GM18858 (cell line): ENCODE measurements at regions not wholly inside any gene's neighbourhood (a gene's known extent, or its start where the extent isn't known, plus 50 kb on each side); places are given as distances from the start of the nearest gene placed in this dataset.

Experiments used
- ATAC-seq: cut with Tn5 transposase; IDR thresholded peaks from one replicate; pipeline ENCODE4 v1.9.1; 2021; ENCODE audit not compliant: unreplicated experiment

DNA sequence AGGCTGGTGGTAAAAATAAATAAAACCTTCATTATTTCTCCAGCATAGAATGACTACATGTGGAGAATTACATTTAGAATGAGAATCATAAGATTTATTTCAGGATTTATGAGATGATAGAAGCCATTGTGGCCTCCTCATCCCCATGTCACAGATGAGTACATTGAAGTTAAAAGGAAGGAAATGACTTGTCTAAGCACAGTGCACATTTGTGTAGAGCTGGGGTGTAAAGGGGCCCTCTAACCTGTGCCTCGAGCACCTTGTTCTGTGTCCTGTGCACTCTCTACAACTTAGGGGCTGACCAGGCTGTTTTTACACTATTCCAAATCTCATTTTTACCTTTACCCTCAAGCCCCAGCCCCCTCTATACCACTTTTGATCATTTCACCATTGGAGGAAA lies 179.4 kb downstream of the RHOU start:
- ATAC-seq: no peak

DNA sequence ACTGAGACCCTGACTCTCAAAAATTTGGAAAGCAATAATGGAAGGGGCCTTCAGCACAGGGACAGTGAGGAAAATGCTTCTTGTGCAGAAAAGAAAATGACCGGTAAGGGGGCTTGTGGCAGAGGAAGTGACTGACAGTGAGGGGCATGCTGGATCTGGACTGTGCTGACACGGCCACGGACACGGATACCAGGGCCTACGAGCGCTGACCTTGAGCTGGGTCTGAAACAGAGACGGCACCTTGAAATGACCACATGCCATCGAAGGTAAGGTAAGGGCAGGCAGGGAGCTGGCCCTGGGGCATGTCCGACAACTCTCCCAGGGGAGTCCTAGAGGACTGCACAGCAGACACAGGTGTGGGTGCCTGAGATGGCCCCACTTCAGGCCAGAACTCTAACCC lies 182.1 kb downstream of the RHOU start:
- no peak for ATAC-seq

DNA sequence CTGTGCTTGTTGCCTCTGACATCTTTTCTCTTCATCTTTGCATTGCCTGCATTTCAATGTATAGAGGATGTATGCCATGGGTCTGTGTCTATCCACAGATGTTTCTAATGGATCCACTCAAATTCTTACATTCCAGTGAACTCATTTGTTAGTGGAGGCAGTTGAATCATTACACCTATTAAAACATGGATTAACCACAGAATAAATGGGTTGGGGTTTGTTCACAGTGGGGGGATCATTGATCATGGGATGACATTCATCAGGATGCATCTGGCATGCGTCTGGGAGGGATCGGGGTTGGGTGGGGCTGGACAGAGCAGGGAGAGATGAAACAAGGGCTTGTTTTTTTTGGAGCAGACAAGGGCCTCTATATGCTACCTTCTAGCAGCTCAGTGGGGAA lies 182.5 kb downstream of the RHOU start:
- no peak for ATAC-seq

DNA sequence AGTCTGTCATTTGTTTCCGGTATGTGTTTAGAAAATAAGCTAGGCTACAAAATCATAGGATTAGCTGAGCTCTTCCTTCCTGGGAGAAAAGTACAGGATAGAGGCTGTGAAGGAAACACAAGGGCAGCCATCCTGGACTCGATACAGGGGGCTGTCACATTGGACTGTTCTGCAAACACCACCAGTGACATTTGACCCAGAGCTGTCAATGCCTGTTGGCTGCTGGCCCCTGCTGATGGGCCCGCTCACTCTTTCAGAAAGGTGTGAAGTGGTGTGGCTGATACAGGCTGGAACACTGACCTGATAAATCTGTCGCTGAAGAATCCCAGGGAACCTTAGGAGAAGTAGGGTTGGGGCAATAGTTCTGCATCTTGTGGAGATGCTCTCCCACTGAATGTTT lies 183.1 kb downstream of the RHOU start:
- no peak for ATAC-seq

DNA sequence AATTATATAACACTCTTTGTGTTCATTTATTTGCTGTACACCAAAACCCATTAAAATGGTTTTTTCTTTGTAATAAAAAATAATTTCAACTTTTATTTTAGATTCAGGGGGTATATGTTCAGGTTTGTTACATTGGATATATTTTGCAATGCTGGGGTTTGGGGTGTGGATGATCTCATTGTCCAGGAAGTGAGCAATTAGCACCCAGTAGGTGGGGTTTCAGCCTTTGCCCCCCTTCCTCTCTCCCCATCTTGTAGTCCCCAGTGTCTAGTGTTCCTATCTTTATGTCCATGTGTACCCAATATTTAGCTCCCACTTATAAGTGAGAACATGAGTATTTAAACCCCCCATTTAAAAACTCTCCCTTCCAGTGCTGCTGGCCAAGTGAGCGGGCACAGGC lies 184.6 kb downstream of the RHOU start:
- ATAC-seq: no peak

DNA sequence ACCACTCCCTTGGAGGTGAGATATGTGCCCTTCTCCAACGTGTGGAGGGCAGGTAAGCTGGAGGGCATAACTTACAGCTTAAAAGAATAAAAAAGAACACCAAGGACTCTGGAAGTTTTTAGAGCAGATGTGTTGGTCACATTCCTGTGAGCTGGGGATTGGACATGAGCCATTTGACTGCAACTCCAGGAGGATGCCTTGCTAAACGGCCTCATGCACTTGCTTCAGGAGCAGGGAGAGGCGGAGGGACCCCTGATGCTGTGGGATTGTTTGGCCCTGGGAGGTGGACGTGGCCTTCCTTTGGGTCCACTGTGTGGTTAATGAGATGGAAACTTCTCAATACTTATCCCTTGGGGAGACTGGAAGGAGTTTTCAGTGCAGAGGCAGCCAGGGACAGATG lies 185.6 kb downstream of the RHOU start:
- no peak for ATAC-seq

DNA sequence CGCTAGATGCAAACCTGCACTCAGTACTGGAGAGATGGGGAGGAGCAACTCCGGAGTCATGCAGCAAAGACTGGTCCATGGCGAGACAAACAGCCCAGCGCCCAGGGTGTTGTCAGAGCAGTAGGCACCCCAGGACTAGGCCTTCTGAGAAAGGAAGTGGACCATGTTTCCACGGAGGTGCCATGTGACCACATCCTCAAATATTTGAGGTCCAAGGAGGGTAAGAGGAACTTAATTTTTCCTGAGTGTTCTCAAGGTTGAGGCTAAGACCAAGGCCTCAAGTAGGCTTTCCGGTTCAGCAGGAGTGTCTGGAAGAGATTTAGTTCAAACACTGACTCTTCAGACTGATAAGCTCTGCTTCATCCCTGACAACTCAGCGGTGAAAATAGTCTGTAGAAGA lies 186.2 kb downstream of the RHOU start:
- no peak for ATAC-seq

DNA sequence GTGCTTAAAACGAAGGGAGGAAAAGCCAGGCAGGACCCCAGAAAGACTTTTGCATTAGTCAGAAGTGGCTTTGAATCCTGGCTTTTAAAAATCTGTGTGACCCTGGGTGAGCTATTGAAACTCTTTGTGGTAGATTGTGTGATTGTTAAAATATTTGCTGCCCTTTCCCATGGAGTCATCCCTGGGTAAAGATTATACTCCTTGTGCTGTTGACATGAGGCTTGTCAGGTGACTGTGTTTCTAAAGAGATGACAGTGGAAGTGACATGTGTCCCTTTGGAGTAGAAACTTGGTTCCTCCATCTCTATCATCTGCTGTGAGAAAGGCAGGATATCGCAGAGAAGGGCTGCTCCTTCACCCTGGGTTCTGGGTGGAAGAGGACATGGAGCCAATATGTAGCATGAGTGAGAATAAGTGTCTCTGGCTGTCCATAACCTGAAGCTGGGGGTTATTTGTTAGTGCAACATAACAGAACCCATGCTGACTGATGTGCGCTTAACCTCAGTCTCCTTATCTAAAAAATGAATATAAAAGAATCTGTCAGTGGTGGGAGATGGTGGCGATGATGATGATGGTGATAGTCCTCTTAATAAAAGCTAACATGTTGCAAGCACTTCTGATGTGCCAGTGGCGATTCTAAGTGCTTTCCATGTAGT lies 187.6 kb downstream of the RHOU start:
- no peak for ATAC-seq

DNA sequence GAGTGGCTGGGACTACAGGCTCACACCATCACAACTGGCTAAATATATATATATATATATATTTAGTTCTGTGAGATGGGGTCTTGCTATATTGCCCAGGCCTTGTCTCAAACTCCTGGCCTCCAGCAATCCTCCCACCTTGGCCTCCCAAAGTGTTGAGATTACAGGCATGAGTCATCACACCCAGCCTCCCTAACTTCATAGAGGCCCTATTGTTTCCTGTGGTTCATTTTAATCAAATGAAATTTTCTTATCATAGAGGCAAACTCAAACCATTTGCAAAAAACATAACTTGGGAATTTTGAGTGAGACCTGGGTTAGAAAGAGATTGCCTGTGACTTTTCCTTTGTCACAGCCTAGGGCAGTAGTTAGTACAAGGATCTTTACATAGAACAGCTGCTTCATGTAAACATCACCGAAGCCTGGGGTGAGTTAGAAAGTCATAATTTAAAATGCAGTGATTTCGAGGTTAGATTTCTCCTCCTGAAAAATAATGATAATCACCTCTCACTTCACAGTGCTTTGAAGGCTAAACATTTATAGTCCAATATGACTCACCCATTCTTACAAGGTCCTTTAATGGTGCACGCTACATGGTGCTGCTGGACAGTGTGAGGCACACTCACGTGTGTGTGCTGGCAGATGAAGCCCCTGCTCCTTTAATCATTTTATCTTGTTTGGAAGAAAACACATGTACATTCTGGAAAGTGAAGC lies 188.9 kb downstream of the RHOU start:
- no peak for ATAC-seq

DNA sequence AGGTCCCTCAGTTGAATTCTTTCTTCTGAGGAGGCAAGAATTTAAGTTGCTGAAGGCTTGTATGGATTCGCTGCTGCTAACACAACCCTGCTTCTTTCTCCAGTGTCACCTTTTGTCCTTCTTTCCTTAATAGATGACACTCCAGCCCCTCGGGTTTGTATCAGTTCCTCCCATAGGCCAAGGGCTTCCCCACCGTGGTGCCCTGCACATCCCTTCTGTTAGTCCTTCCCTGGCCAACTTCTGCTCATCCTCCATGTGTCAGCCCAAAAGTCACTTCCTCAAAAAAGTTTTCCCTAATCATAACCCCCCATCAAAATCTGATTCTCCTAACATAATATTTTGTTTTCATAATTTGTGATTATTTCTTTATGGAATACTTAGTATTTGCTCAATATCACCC lies 190.4 kb downstream of the RHOU start:
- no peak for ATAC-seq

DNA sequence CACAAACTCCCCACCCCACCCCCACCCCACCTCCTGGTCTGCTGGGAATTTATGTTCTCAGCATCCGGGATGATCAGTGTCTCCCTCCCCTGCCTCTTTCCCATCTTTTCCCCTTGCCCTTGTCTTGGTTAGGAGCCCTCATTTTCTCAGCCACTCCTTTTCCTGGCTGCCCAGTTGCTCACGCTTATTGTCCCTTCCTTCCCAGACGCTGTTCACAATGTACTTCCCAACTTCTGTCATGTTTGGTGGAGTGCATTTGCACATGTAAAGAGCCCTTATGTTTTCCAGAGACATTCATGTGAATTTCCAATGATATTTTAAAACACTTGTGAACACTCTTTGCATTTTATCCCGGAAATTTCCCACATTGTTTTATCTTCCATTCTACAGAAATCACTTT lies 192.1 kb downstream of the RHOU start:
- ATAC-seq: no peak

DNA sequence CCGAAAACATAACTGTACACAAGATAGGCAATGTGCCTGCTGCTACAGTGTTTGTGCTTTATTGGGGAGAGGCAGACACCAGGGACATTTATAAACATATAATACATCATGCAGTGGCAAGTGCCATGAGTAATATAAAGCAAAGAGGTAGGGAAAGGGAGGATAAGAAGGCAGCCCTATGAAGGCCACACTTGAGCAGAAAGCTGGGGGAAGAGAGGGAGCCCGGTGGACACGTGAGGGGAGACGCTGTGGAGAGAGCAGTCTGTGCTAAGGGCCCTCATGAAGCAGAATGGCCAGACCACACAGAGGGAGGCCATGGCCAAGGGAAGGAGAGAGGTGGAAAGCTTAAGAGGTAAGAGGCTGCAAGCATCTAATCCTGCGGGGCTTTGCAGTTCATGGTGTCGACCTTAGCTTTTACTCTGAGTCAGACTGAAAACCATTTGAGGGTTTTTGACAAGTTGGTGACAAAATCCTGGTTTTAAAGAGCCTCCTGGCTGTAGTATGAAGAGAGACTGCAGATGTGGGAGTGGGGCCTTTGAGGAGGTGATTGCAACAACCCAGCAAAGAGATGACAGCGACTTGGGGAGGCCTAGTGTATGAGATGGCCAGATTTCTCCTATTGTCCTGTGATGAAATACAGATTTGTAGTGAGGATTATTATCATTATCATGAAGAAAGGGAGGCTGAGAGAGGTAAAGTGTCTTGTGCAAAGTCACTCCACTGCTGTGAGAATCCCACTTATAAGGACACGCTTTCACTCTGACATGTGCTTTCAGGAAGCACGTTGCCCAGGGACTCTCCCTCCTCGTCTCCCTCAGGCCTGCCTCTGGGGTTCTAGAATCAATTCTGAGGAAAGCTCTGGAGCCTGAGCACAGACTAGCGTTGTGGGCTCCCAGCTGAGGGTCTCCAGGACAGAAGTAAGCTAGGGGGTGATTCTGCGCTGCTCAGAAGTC lies 192.9 kb downstream of the RHOU start:
- ATAC-seq: no peak

DNA sequence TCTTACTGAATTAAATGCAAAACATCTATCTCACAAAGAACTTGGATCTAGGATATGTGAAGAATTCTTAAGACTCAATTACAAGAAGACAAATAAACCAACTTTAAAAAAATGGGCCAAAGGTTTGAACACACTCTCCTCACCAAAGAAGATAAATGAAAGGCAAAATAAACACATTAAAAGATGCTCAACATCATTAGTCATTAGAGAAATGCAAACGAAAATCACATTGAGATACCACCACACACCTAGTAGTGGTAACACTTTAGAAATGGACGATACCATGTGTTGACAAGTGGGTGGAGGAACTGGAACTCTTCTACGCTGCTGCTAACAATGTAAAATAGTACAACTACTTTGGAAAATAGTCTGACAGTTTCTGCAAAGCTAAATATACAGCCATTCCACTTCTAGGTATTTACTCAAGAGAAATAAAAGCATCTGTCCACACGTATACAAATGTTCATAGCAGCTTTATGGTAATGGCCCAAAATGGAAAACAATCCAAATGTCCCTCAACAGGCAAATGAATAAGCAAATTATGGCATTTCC lies 194.3 kb downstream of the RHOU start:
- no peak for ATAC-seq

DNA sequence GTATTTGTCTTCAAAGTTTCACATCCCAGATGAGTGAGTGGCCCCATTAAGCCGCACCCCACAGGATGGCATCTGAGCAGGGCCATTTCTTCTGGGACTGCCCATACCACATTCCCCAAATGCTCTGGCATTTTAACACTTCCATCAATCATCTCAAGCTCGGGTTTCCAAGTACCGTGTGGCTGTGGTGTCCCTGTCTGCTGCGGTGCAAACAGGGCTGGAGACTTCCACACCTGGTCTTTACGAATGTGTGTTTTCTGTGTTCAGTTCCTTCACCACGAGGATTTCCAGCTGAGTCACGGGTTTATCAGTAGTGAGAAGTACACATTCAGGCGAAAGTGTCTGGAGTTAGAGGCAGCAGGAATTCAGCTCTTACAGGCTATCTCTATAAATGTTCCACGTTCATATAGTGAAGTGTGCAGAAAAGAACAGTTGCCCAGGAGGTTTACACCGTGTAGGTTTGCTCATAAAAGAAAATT lies 195.2 kb downstream of the RHOU start:
- ATAC-seq: no peak

DNA sequence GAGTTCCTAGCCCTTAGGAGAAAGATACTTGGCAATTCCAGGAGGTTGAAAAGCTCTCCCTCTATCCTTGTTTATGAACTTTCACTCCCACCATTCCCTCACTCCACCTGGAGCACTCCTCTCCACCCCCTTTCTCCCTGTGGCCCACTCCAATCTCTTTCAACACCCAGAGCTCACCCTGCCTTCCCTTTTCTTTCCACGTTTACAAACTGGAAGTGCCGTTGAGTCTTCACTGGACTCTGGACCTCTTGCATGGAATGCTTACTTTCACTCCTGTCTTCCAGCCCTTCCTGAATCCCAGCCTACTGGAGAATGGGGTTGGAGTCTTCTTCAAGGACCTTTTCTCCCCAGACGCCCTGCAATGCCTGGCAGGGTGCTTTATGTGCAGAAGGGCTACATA lies 198.5 kb downstream of the RHOU start:
- ATAC-seq: no peak

DNA sequence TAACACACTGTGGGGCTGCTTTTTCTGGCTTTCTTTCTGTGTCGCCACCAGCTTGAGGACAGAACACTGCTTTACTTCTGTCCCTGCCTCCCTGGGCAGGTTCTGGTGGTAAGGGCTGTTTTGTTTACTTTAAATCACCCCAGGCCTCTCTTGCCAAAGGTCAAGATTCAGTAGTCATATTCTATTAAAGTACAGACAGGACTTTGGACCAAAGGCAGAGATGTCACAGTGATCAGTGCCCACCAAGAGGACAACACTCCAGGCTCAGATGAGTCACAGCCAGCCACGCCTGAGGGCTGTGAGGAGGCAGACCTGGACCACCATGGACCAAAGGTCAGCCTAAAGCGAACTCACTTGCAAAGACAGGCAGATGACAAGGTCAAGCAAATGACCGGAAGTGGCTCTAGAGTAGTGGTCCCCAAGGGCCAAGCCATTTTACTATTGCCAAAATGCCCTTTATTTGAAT lies 200.0 kb downstream of the RHOU start:
- no peak for ATAC-seq

DNA sequence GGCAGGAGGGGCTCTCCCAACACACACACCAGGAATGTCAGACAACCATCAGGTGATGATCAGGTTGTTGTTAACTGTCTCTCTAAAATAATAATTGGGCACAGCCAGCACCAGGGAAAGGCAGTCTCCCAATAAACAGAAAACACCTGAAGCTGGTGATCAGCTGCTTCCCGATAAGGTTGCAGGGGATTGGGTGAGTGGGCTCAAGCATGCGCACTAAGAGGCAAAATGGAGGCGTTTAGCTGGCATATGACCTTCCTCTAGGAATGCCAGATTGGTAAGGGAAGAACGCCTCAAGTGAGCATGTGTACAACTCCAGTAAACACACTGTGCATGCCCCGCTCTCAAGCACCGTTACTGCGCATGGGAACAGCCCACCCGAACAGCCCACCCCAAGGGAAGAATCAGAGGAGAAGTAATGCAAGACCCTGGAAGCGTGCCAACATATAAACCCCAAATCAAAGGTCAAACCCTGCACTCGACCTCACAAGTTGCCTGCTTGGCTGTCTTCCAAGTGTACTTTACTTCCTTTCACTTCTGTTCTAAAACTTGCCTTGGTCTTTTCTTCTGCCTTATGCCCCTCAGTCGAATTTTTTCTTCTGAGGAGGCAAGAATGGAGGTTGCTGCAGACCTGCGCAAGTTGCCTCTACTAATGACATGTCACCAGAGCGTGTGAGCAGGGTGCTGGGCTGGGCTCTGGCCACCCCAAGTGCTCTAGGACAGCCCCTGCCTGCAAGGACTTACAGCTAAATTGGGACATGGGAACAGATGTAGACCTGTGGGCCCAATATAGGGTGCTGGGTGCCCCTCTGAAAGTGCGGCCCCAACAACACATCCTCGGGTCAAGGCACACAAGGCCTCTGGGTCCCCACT lies 200.8 kb downstream of the RHOU start:
- ATAC-seq: no peak

DNA sequence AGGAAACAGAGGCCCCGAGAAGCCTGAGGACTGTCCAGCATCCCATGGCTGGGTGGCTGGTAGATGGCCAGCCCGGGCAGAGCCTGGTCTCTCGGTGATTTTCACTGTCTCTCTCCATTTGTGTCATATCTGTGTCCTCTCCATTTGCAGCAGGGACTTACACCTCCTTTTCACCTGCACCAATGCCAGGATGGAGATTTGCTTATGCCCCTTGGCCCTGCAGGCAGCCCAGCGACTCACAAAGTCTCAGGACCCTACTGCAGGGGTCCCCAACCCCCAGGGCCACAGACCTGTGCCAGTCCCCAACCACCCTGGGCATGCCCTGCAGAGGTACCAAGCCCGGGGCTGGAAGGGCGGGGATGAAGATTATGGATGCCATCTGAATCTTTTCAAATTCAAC lies 201.6 kb downstream of the RHOU start:
- no peak for ATAC-seq

DNA sequence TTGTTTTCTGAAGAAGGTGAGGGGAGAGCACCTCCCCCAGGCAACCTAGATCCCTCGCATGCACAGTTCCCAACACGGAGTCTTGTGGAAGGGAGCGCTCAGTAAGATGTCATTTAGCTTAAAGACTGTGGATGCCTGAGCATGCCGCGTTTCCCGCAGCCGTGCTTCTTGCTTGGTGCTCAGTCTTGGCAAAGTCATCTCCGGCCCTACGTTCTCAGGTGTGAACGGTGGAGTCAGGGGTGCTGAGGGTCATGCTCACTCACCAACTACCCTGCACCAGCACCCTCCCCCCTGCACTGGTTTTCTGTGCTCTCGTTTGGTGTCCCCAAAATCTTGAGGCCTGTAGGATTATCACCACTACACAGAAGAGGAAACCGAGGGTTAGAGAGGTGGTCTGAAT lies 202.1 kb downstream of the RHOU start:
- no peak for ATAC-seq

DNA sequence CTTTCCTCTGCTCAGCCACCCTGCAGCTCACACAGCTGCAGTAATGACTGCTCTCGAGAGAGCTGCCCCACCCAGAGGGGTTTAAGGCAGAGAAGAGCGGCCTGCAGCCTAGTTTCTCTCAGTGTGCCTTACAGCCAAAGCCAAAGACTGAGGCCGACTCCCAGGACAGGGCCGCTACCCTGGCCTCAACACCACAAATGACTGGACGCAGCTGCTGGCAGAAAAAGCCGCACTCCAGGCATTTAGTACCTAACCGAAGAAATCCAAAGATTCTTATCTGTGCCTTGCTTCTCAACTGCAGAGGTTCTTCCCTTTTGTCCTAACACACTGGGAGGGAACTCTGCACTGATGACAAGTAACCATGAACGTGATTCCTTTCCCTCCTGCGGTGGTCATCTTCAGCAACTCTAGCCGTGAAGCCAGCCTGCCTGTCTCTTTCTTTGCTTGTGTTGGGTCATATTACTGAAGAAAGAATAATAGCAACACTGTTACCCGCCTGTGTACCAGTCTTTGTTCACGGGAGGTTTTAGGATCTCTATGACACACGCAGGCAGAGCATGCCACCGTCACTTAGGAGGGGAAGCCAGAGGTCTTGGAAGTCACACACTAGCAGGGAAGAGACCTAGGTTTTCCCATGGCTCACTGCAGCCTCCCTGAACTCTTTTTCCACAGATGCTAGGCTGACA lies 202.7 kb downstream of the RHOU start:
- no peak for ATAC-seq
